ENCODE measurements at regions not wholly inside any gene's neighbourhood (a gene's known extent, or its start where the extent isn't known, plus 50 kb on each side); places are given as distances from the start of the nearest gene placed in this dataset.

GRCh38 chrY:21021811-21022210 is 265.9 kb downstream of the RPS4Y2 start:
- TF ChIP-seq CTCF (IDR thresholded peaks at IDR 0.05 in 4 of 5, conservative IDR thresholded peaks at IDR 0.05 in 1 of 5) = no peak
- TF ChIP-seq POLR2A (IDR thresholded peaks at IDR 0.05) = no peak
